ENCODE measurements at regions not wholly inside any gene's neighbourhood (a gene's known extent, or its start where the extent isn't known, plus 50 kb on each side); places are given as distances from the start of the nearest gene placed in this dataset.

- no peak for TF ChIP-seq POLR2A (IDR thresholded peaks at IDR 0.05)
- no peak for TF ChIP-seq CTCF (IDR thresholded peaks at IDR 0.05)
- Histone ChIP-seq H3K4me3 (replicated peaks in 1 of 3) (no peak overlapping the region), H3K9me3 (no peaks in the 10 kb centered on the region), H3K4me1 (no peaks in the 10 kb centered on the region), H3K36me3 (no peaks in the 10 kb centered on the region), H3K27ac (no peak overlapping the region), H3K27me3 (no peaks in the 10 kb centered on the region)
- DNase-seq: no peak
- WGBS, 2 donors: 77 to 78% methylated on average over 5 of the region's 5 CpGs
- intact Hi-C loops (cut with DNase I): no loop called here
Measured at GRCh38 chr2:65503746-65504145, 71.3 kb upstream of the SPRED2 start.

GRCh38 chr2:65501836-65502235 lies 69.4 kb upstream of the SPRED2 start:
- TF ChIP-seq CTCF (IDR thresholded peaks at IDR 0.05) (no peak), POLR2A (IDR thresholded peaks at IDR 0.05) (no peak)
- no peaks in the 10 kb centered on the region for H3K4me1 ChIP-seq

GRCh38 chr2:65501074-65501473 lies 68.7 kb upstream of the SPRED2 start:
- Histone ChIP-seq H3K4me3 (replicated peaks in 1 of 3) (no peak overlapping the region), H3K4me1 (no peaks in the 10 kb centered on the region)

More at GRCh38 chr2:65501836-65502235, 69.4 kb upstream of the SPRED2 start:
- H3K27ac ChIP-seq: no peak overlapping the region
- intact Hi-C loops (cut with DNase I): no loop called here
- 89 to 93% methylated on average over 4 to 6 of the region's 6 CpGs for WGBS, 2 donors
- no peaks in the 10 kb centered on the region for H3K27me3 ChIP-seq
- DNase-seq: no peak
- H3K36me3 ChIP-seq: no peaks in the 10 kb centered on the region
- H3K4me3 ChIP-seq (replicated peaks in 1 of 3): no peak overlapping the region
- H3K9me3 ChIP-seq: no peaks in the 10 kb centered on the region

GRCh38 chr2:65500310-65501040 lies 68.1 kb upstream of the SPRED2 start:
- Histone ChIP-seq H3K9me3 (no peaks in the 10 kb centered on the region), H3K4me1 (no peaks in the 10 kb centered on the region), H3K4me3 (replicated peaks in 1 of 3) (no peak overlapping the region), H3K27me3 (no peaks in the 10 kb centered on the region), H3K27ac (no peak overlapping the region), H3K36me3 (no peaks in the 10 kb centered on the region)
- intact Hi-C loops (cut with DNase I): no loop called here
- WGBS, 2 donors: 94 to 96% methylated on average over 9 of the region's 9 CpGs
- no peak for DNase-seq
- TF ChIP-seq CTCF (IDR thresholded peaks at IDR 0.05) (no peak), POLR2A (IDR thresholded peaks at IDR 0.05) (no peak)

More at GRCh38 chr2:65501074-65501473, 68.7 kb upstream of the SPRED2 start:
- intact Hi-C loops (cut with DNase I): no loop called here
- no peak for TF ChIP-seq CTCF (IDR thresholded peaks at IDR 0.05)
- H3K9me3 ChIP-seq: no peaks in the 10 kb centered on the region
- H3K27me3 ChIP-seq: no peaks in the 10 kb centered on the region
- 96 to 99% methylated on average over 9 to 10 of the region's 10 CpGs for WGBS, 2 donors
- H3K27ac ChIP-seq: no peak overlapping the region
- no peaks in the 10 kb centered on the region for H3K36me3 ChIP-seq
- DNase-seq: no peak

GRCh38 chr2:65499216-65499615 lies 66.8 kb upstream of the SPRED2 start:
- Histone ChIP-seq H3K4me1 (no peaks in the 10 kb centered on the region), H3K27ac (no peak overlapping the region), H3K4me3 (replicated peaks in 1 of 3) (no peak overlapping the region), H3K27me3 (no peaks in the 10 kb centered on the region), H3K9me3 (no peaks in the 10 kb centered on the region), H3K36me3 (no peaks in the 10 kb centered on the region)
- DNase-seq: no peak
- intact Hi-C loops (cut with DNase I): no loop called here
- TF ChIP-seq POLR2A (IDR thresholded peaks at IDR 0.05) (no peak), CTCF (IDR thresholded peaks at IDR 0.05) (no peak)
- 47 to 54% methylated on average over 6 of the region's 6 CpGs for WGBS, 2 donors
